ENCODE measurements at regions not wholly inside any gene's neighbourhood (a gene's known extent, or its start where the extent isn't known, plus 50 kb on each side); places are given as distances from the start of the nearest gene placed in this dataset.
"Not testable (repeated sequence)": the region's sequence is repeated elsewhere in the genome, so short reads cannot be mapped to it uniquely, and the experiment has no call there.

DNA sequence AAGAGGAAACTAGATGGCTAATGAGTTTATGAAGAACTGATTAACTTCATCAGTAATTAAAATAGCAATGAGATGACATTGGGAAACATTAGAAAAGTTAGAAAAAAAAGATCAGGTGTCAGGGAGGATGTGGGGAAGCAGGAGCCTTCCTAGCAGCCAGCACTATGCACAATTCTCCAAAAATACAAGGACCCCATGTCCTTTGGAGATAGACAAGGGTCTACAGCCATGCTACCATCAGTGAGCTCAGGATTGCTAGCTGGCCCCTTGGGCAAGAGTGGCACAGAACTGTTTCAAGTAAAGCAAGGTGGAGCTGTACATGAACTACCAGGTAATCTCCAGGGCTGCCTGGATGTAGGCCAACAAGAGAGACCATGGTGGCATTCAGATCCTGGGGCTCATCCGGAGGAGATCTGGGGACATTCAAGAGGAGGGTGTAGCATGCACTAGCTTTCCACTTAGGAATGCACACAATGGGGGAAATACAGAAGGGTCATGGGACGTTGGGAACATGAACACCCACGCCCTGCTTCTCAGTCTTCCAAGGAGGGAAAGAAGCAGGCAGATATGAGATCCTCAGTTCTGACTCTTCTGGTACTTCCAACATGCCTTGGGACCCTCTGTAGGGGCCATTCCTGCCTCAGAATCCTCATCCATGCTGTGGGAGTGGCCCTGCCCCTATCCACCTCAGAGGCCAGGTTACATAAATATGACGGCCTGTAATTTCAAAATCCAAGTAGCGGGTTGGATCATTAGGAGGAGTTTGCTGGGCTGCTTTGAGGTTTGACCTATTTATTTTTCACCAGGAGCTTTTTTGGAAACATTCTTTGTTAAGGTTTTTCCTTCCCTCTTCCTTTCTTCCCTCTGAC is 82.2 kb upstream of the HABP2 start:
- DNase-seq (ENCODE audit: low spot score) = no peak

GRCh38 chr10:113471241-113471996 is 81.4 kb upstream of the HABP2 start:
- DNase-seq (ENCODE audit: low spot score) = no peak

DNA sequence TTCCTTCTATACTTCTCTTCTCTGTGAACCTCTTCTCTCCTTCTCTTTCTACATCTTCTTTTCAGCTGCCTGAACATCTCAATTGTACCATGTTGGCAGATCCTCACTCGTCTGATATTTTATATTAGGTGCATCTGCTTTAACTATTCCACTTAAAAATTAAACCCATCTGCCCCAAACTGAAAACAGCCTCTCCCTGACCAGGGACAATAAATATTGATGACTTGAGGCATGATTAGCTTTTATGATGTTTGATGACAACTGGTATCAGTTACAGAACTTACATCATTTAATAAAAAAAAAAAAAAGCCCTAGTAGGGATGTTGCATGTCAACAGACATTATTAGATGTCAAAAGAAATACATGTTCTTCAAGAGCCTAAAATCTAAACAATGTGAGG is 79.8 kb upstream of the HABP2 start:
- no peak for DNase-seq (ENCODE audit: low spot score)

GRCh38 chr10:113473851-113474250 is 79.0 kb upstream of the HABP2 start:
- DNase-seq (ENCODE audit: low spot score) = no peak

DNA sequence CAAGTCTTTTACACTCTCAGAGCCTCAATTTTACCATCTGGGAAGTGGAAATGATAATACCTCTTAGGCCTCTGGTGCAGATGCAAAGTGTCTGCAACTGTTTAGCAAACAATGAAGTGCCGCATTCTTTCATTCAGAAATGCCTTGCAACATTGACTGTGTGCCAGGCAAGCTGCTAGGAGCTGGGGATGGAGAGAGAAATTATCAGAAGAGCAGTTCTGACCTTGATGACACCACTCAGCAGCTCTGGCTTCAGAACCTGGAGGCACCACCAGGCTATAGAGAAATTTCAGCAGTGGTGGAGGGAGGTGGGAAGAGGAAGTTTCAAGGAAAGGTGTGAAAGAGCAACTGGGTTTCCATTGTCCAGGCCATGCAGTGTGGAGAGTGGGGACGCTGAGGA is 78.1 kb upstream of the HABP2 start:
- no peak for DNase-seq (ENCODE audit: low spot score)

DNA sequence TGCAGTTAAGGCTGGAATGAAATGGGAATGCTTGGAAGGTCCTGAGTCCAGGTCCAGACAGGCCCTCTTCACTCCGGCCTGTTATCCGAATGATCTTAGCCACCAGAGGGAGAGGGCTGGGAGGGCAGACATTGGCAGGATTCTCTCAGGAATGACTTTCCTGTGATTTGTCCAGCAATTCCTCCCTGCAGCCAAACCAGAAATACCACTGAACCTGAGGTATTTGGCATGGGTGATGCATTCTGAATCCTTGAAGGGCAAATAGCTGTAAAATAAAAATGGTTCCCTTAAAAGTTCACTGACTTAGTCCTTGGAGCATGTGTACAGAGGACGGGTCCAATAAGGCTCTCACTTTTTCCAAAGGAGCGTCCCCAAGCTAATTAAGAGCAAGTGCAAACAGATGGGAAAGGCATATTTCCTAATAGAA is 77.5 kb upstream of the HABP2 start:
- no peak for DNase-seq (ENCODE audit: low spot score)

DNA sequence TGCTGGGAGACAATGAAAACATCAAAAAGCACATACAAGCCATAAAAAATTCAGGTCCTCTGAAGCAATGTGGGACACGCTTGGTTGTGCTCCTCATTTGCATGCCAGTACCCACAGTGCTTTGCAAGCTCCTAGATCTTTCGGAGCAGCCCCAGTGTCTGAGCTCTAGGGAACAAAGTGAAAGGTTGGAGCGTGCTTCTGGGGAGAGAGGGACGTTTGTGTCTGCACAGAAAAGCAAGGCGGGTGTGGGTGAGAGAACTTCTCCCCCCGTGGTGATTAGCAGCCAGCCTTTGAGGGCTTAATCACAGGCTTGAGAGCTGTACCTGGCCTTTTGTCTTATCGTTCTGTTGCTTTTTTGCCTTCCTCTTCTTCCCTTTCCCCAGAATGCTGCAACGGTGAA is 76.7 kb upstream of the HABP2 start:
- DNase-seq (ENCODE audit: low spot score) = no peak

- no peak for DNase-seq (ENCODE audit: low spot score)
Measured at GRCh38 chr10:113476673-113477072, 76.2 kb upstream of the HABP2 start.

DNA sequence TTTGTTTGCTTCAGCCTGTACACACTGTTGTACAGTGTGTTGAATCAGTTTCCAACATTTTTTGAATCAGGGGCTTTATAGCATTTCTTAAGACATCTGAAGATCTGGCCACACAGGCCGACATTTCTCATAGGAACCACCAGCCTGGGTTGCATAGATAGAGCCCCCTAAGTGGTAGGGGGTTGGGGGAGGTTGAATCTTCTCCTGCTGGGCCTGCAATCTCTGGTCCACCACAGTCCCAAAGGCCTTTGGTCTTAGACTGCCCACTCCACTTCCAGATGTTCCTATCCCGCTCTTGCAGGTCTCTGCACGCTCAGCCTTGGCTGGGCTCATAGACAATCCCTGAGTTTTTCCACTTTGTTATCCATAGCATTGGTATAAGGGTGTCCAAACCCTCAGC is 75.4 kb upstream of the HABP2 start:
- no peak for DNase-seq (ENCODE audit: low spot score)

DNA sequence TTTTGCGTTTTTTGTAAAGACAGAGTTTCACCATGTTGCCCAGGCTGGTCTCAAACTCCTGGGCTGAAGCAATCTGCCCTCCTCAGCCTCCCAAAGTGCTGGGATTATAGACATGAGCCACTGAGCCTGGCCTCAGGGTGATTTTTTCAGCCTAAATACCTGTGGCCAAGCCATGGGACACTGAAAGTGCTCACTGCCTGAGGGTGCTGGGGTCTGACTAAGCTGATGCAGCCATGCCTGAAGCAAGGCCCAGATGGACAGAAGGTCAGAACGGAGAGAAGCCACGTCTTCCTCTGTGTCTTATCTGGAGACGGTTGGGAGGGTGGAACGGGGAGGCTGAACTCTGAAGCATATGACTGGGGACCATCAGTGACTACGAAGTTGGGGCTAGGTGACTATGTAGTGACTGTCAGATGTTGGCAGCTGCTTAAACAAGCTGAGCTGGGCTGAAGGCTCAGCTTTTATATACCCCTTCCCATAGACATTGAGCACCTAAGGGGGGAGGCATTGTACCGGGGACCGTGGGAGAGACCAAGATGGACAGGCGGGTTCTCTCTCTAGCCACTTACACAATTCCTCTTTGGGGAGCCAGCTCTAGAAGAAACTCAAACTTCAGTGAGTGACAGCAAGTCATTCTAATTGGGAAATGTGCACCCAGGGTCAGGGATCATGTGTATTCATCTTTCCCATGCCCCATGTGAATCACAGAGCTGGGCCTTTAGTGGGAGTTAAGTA is 73.3 kb upstream of the HABP2 start:
- no peak for DNase-seq (ENCODE audit: low spot score)

- no peak for DNase-seq (ENCODE audit: low spot score)
Measured at GRCh38 chr10:113480081-113480360, 72.8 kb upstream of the HABP2 start.

GRCh38 chr10:113480851-113481502 is 71.9 kb upstream of the HABP2 start:
- no peak for DNase-seq (ENCODE audit: low spot score)

- no peak for DNase-seq (ENCODE audit: low spot score)
Measured at GRCh38 chr10:113484487-113484886, 68.4 kb upstream of the HABP2 start.

GRCh38 chr10:113485736-113486135 is 67.1 kb upstream of the HABP2 start:
- no peak for DNase-seq (ENCODE audit: low spot score)

GRCh38 chr10:113486531-113486930 is 66.3 kb upstream of the HABP2 start:
- DNase-seq (ENCODE audit: low spot score) = no peak

GRCh38 chr10:113487154-113487553 is 65.7 kb upstream of the HABP2 start:
- no peak for DNase-seq (ENCODE audit: low spot score)

- DNase-seq (ENCODE audit: low spot score) = no peak
Measured at GRCh38 chr10:113488186-113488585, 64.7 kb upstream of the HABP2 start.

GRCh38 chr10:113489522-113489921 is 63.3 kb upstream of the HABP2 start:
- not testable (repeated sequence) for DNase-seq (ENCODE audit: low spot score)

DNA sequence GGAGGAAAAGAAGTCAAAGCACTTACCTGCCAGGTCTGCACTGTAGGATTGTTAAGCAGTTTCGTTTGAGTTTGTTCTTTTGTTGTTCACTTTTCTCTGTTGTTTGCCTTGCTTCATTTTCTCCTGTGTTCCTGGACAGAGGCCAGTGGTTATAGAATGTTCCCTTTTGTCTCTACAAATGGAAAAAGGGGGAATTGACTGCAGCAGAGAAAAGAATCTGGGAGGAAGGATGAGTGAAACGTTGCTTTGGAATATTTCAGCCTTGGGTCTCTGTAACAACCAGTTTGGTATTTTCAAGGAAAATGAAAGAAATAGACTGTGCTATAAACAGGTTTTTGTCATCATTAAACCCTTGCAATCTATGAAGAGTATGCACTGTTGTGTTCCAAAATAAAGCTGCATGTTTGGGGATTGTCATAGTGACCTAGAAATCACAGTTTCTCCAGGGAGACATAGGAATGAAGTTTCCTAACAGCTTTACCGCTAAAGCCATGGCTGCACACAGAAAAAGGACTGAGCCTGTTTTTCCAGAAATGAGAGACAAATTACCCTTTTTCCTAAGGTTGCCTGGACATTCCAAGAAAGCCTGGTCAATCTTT is 60.8 kb upstream of the HABP2 start:
- DNase-seq (ENCODE audit: low spot score) = no peak

GRCh38 chr10:113493195-113493594 is 59.7 kb upstream of the HABP2 start:
- no peak for DNase-seq (ENCODE audit: low spot score)

GRCh38 chr10:113493882-113494301 is 59.0 kb upstream of the HABP2 start:
- DNase-seq (ENCODE audit: low spot score) = no peak

GRCh38 chr10:113494761-113495160 is 58.1 kb upstream of the HABP2 start:
- DNase-seq (ENCODE audit: low spot score) = peak; percentile 14
